T-helper 2 cell treated with Interferon-gamma antibody and Interleukin-4, amounts not matched to agents 5 μg/mL and 100 μg/mL, for 36 hours (primary cell): ENCODE measurements at regions not wholly inside any gene's neighbourhood (a gene's known extent, or its start where the extent isn't known, plus 50 kb on each side); places are given as distances from the start of the nearest gene placed in this dataset.

ENCODE experiments used
- DNase-seq: peaks from one replicate; pipeline ENCODE4 v3.0.0; 2021; ENCODE audit warnings: low spot score
- H3K27ac Mint-ChIP-seq: one replicate; pipeline ENCODE4 v1.8.0; 2021; ENCODE audit warnings: mild to moderate bottlenecking, mixed read lengths
- H3K27me3 Mint-ChIP-seq: one replicate; pipeline ENCODE4 v1.8.0; 2021; ENCODE audit warnings: low read depth, mixed read lengths
- H3K36me3 Mint-ChIP-seq: one replicate; pipeline ENCODE4 v1.8.0; 2021; ENCODE audit warnings: low read depth, mixed read lengths
- H3K4me1 Mint-ChIP-seq: one replicate; pipeline ENCODE4 v1.8.0; 2021; ENCODE audit warnings: low read depth, mixed read lengths
- H3K4me3 Mint-ChIP-seq: one replicate; pipeline ENCODE4 v1.8.0; 2022; ENCODE audit warnings: mild to moderate bottlenecking, moderate library complexity, mixed read lengths
- H3K9me3 Mint-ChIP-seq: one replicate; pipeline ENCODE4 v1.8.0; 2021; ENCODE audit warnings: mixed read lengths

- no peaks in the 10 kb centered on the region for H3K27me3 Mint-ChIP-seq
- H3K27ac Mint-ChIP-seq: peak overlapping the region; percentile 93
- peaks cover 55% of the 10 kb centered on the region for H3K4me1 Mint-ChIP-seq
- peaks cover 4% of the 10 kb centered on the region for H3K36me3 Mint-ChIP-seq
- peak; percentile 91 for DNase-seq
- H3K4me3 Mint-ChIP-seq: peak overlapping the region; percentile 94
- no peaks in the 10 kb centered on the region for H3K9me3 Mint-ChIP-seq
These were observed 63.1 kb upstream of the IRF2 start for GRCh38 chr4:184537269-184538022.

GRCh38 chr4:184536881-184537248 is 62.5 kb upstream of the IRF2 start:
- peaks cover 4% of the 10 kb centered on the region for H3K36me3 Mint-ChIP-seq
- no peaks in the 10 kb centered on the region for H3K27me3 Mint-ChIP-seq
- no peaks in the 10 kb centered on the region for H3K9me3 Mint-ChIP-seq
- peaks cover 50% of the 10 kb centered on the region for H3K4me1 Mint-ChIP-seq
- peak overlapping the region; percentile 94 for H3K4me3 Mint-ChIP-seq
- peak overlapping the region; percentile 93 for H3K27ac Mint-ChIP-seq
- no peak for DNase-seq

- H3K36me3 Mint-ChIP-seq: peaks cover 4% of the 10 kb centered on the region
- H3K4me1 Mint-ChIP-seq: peaks cover 46% of the 10 kb centered on the region
- H3K9me3 Mint-ChIP-seq: no peaks in the 10 kb centered on the region
- no peaks in the 10 kb centered on the region for H3K27me3 Mint-ChIP-seq
- H3K27ac Mint-ChIP-seq: peak overlapping the region; percentile 93
- peak overlapping the region; percentile 94 for H3K4me3 Mint-ChIP-seq
- no peak for DNase-seq
These were observed 61.9 kb upstream of the IRF2 start for GRCh38 chr4:184536065-184536880.

- Mint-ChIP-seq H3K27me3 (no peaks in the 10 kb centered on the region), H3K4me1 (peaks cover 53% of the 10 kb centered on the region), H3K9me3 (no peaks in the 10 kb centered on the region), H3K4me3 (peak overlapping the region; percentile 75), H3K27ac (peak overlapping the region; percentile 91), H3K36me3 (peaks cover 6% of the 10 kb centered on the region)
- DNase-seq: no peak
These were observed 60.4 kb upstream of the IRF2 start for GRCh38 chr4:184534511-184535391.

- Mint-ChIP-seq H3K4me1 (peaks cover 52% of the 10 kb centered on the region), H3K9me3 (no peaks in the 10 kb centered on the region), H3K27me3 (no peaks in the 10 kb centered on the region), H3K36me3 (peaks cover 6% of the 10 kb centered on the region), H3K27ac (peak overlapping the region; percentile 78), H3K4me3 (peak overlapping the region; percentile 28)
- DNase-seq: no peak
These were observed 59.6 kb upstream of the IRF2 start for GRCh38 chr4:184533908-184534307.

- H3K4me1 Mint-ChIP-seq: peaks cover 43% of the 10 kb centered on the region
- peaks cover 4% of the 10 kb centered on the region for H3K36me3 Mint-ChIP-seq
- DNase-seq: no peak
- no peak overlapping the region for H3K4me3 Mint-ChIP-seq
- H3K27me3 Mint-ChIP-seq: no peaks in the 10 kb centered on the region
- H3K9me3 Mint-ChIP-seq: peaks cover 3% of the 10 kb centered on the region
- no peak overlapping the region for H3K27ac Mint-ChIP-seq
These were observed 56.7 kb upstream of the IRF2 start for GRCh38 chr4:184531008-184531407.

GRCh38 chr4:184529283-184529682 is 54.9 kb upstream of the IRF2 start:
- no peak for DNase-seq
- Mint-ChIP-seq H3K4me1 (peaks cover 27% of the 10 kb centered on the region), H3K36me3 (peaks cover 13% of the 10 kb centered on the region), H3K9me3 (peaks cover 19% of the 10 kb centered on the region), H3K27me3 (no peaks in the 10 kb centered on the region), H3K27ac (no peak overlapping the region), H3K4me3 (no peak overlapping the region)

- Mint-ChIP-seq H3K4me1 (peaks cover 26% of the 10 kb centered on the region), H3K4me3 (no peak overlapping the region), H3K27ac (no peak overlapping the region)
These were observed 54.4 kb upstream of the IRF2 start for GRCh38 chr4:184528713-184529112.

GRCh38 chr4:184528051-184528450 is 53.7 kb upstream of the IRF2 start:
- Mint-ChIP-seq H3K9me3 (peaks cover 29% of the 10 kb centered on the region), H3K4me3 (no peak overlapping the region), H3K36me3 (peaks cover 11% of the 10 kb centered on the region), H3K27me3 (no peaks in the 10 kb centered on the region), H3K27ac (no peak overlapping the region), H3K4me1 (peaks cover 21% of the 10 kb centered on the region)
- DNase-seq: no peak

More at GRCh38 chr4:184528713-184529112, 54.4 kb upstream of the IRF2 start:
- Mint-ChIP-seq H3K36me3 (peaks cover 13% of the 10 kb centered on the region), H3K9me3 (peaks cover 24% of the 10 kb centered on the region), H3K27me3 (no peaks in the 10 kb centered on the region)
- DNase-seq: no peak

- peaks cover 21% of the 10 kb centered on the region for H3K4me1 Mint-ChIP-seq
- no peak overlapping the region for H3K27ac Mint-ChIP-seq
- peaks cover 30% of the 10 kb centered on the region for H3K9me3 Mint-ChIP-seq
- H3K4me3 Mint-ChIP-seq: no peak overlapping the region
- peaks cover 11% of the 10 kb centered on the region for H3K36me3 Mint-ChIP-seq
- no peaks in the 10 kb centered on the region for H3K27me3 Mint-ChIP-seq
- no peak for DNase-seq
These were observed 51.9 kb upstream of the IRF2 start for GRCh38 chr4:184526228-184526627.
